WI38 (cell line): ENCODE measurements at regions not wholly inside any gene's neighbourhood (a gene's known extent, or its start where the extent isn't known, plus 50 kb on each side); places are given as distances from the start of the nearest gene placed in this dataset.

Experiments
- H3K4me3 ChIP-seq: 2 replicates; pipeline ENCODE4 v1.5.1; 2011; ENCODE audit warnings: low read depth, mild to moderate bottlenecking, control low read depth, low read length
- CTCF ChIP-seq: IDR thresholded peaks from 2 replicates; pipeline ENCODE4 v1.5.1; 2012; ENCODE audit warnings: low read depth, mild to moderate bottlenecking, control low read depth, low read length

GRCh38 chr11:101279728-101280127 lies 150.1 kb upstream of the PGR start:
- no peak overlapping the region for H3K4me3 ChIP-seq
- TF ChIP-seq CTCF = no peak

- no peak for TF ChIP-seq CTCF
- H3K4me3 ChIP-seq = no peak overlapping the region
These were observed 148.7 kb upstream of the PGR start for GRCh38 chr11:101278286-101278685.

- no peak overlapping the region for H3K4me3 ChIP-seq
- no peak for TF ChIP-seq CTCF
These were observed 147.4 kb upstream of the PGR start for GRCh38 chr11:101277036-101277435.

GRCh38 chr11:101269990-101270660 lies 140.5 kb upstream of the PGR start:
- no peak overlapping the region for H3K4me3 ChIP-seq
- no peak for TF ChIP-seq CTCF

GRCh38 chr11:101269390-101269789 lies 139.8 kb upstream of the PGR start:
- no peak overlapping the region for H3K4me3 ChIP-seq
- no peak for TF ChIP-seq CTCF

GRCh38 chr11:101267654-101268053 lies 138.0 kb upstream of the PGR start:
- TF ChIP-seq CTCF = no peak
- no peak overlapping the region for H3K4me3 ChIP-seq

- TF ChIP-seq CTCF = no peak
- H3K4me3 ChIP-seq = no peak overlapping the region
These were observed 134.7 kb upstream of the PGR start for GRCh38 chr11:101264306-101264705.
